ENCODE measurements at regions not wholly inside any gene's neighbourhood (a gene's known extent, or its start where the extent isn't known, plus 50 kb on each side); places are given as distances from the start of the nearest gene placed in this dataset.

- BruUV-seq (replicated peaks): no TSS peak
- no peaks in the 10 kb centered on the region for H3K4me1 ChIP-seq
- intact Hi-C loops (cut with micrococcal nuclease; ENCODE audit: unreplicated experiment): no loop called here
- H3K27me3 Mint-ChIP-seq (ENCODE audit: insufficient read depth, unreplicated experiment): no peaks in the 10 kb centered on the region
- DNase-seq: no peak
- no peak for TF ChIP-seq CTCF (IDR thresholded peaks at IDR 0.05; ENCODE audit: insufficient read depth in 1 of 2, low read depth in 1 of 2, low read length in 1 of 2, severe bottlenecking in 1 of 2, unreplicated experiment in 1 of 2)
- H3K36me3 Mint-ChIP-seq (ENCODE audit: insufficient read depth, unreplicated experiment): no peaks in the 10 kb centered on the region
- H3K4me3 ChIP-seq (ENCODE audit: low read depth, low read length): no peak overlapping the region
- H3K4me3 Mint-ChIP-seq (ENCODE audit: unreplicated experiment): no peak overlapping the region
- no peaks in the 10 kb centered on the region for H3K9me3 ChIP-seq
- no peak overlapping the region for H3K27ac Mint-ChIP-seq (ENCODE audit: unreplicated experiment)
- H3K9me3 Mint-ChIP-seq (ENCODE audit: unreplicated experiment): no peaks in the 10 kb centered on the region
- H3K4me1 Mint-ChIP-seq (ENCODE audit: low read depth, unreplicated experiment): peaks cover 10% of the 10 kb centered on the region
- no peaks in the 10 kb centered on the region for H3K36me3 ChIP-seq (ENCODE audit: control insufficient read depth, insufficient read depth, low read length)
- ChIA-PET CTCF (no interaction called here), POLR2A (interaction anchor here (0.7 kb wide), 1 partner anchor 1364 kb away, joined by 5 read pairs; no protein-coding TSS in a partner anchor)
- H3K27me3 ChIP-seq (replicated peaks; ENCODE audit: control insufficient read depth, insufficient read depth, low read length): no peaks in the 10 kb centered on the region
These were observed 87.8 kb upstream of the ARMC2 start for GRCh38 chr6:108760126-108761050.

GRCh38 chr6:108762394-108762793, 85.8 kb upstream of the ARMC2 start:
- intact Hi-C loops (cut with micrococcal nuclease; ENCODE audit: unreplicated experiment): no loop called here
- Mint-ChIP-seq H3K9me3 (ENCODE audit: unreplicated experiment) (no peaks in the 10 kb centered on the region), H3K27me3 (ENCODE audit: insufficient read depth, unreplicated experiment) (no peaks in the 10 kb centered on the region), H3K27ac (ENCODE audit: unreplicated experiment) (no peak overlapping the region), H3K36me3 (ENCODE audit: insufficient read depth, unreplicated experiment) (no peaks in the 10 kb centered on the region), H3K4me1 (ENCODE audit: low read depth, unreplicated experiment) (peaks cover 10% of the 10 kb centered on the region), H3K4me3 (ENCODE audit: unreplicated experiment) (no peak overlapping the region)
- no peak for TF ChIP-seq CTCF (IDR thresholded peaks at IDR 0.05; ENCODE audit: insufficient read depth in 1 of 2, low read depth in 1 of 2, low read length in 1 of 2, severe bottlenecking in 1 of 2, unreplicated experiment in 1 of 2)
- no peak overlapping the region for H3K4me3 ChIP-seq (ENCODE audit: low read depth, low read length)
- DNase-seq: no peak
- no peaks in the 10 kb centered on the region for H3K9me3 ChIP-seq
- no peaks in the 10 kb centered on the region for H3K36me3 ChIP-seq (ENCODE audit: control insufficient read depth, insufficient read depth, low read length)
- H3K27me3 ChIP-seq (replicated peaks; ENCODE audit: control insufficient read depth, insufficient read depth, low read length): no peaks in the 10 kb centered on the region
- no peaks in the 10 kb centered on the region for H3K4me1 ChIP-seq
- CTCF ChIA-PET: no interaction called here
- BruUV-seq (replicated peaks): no TSS peak
- POLR2A ChIA-PET: interaction anchor here (0.5 to 0.7 kb wide), 2 partner anchors 276 to 439 kb away, joined by 7 to 20 read pairs; no protein-coding TSS in a partner anchor

GRCh38 chr6:108763931-108764579, 84.2 kb upstream of the ARMC2 start:
- H3K9me3 Mint-ChIP-seq (ENCODE audit: unreplicated experiment): no peaks in the 10 kb centered on the region
- H3K36me3 ChIP-seq (ENCODE audit: control insufficient read depth, insufficient read depth, low read length): no peaks in the 10 kb centered on the region

More at GRCh38 chr6:108763931-108764579, 84.2 kb upstream of the ARMC2 start:
- intact Hi-C loops (cut with micrococcal nuclease; ENCODE audit: unreplicated experiment): no loop called here
- H3K27me3 Mint-ChIP-seq (ENCODE audit: insufficient read depth, unreplicated experiment): no peaks in the 10 kb centered on the region
- no peak for DNase-seq
- peaks cover 10% of the 10 kb centered on the region for H3K4me1 Mint-ChIP-seq (ENCODE audit: low read depth, unreplicated experiment)
- no TSS peak for BruUV-seq (replicated peaks)
- no peaks in the 10 kb centered on the region for H3K4me1 ChIP-seq
- no peak overlapping the region for H3K4me3 ChIP-seq (ENCODE audit: low read depth, low read length)
- CTCF ChIA-PET: no interaction called here
- H3K36me3 Mint-ChIP-seq (ENCODE audit: insufficient read depth, unreplicated experiment): no peaks in the 10 kb centered on the region
- no peaks in the 10 kb centered on the region for H3K27me3 ChIP-seq (replicated peaks; ENCODE audit: control insufficient read depth, insufficient read depth, low read length)
- H3K27ac Mint-ChIP-seq (ENCODE audit: unreplicated experiment): no peak overlapping the region
- no peak for TF ChIP-seq CTCF (IDR thresholded peaks at IDR 0.05; ENCODE audit: insufficient read depth in 1 of 2, low read depth in 1 of 2, low read length in 1 of 2, severe bottlenecking in 1 of 2, unreplicated experiment in 1 of 2)
- H3K9me3 ChIP-seq: no peaks in the 10 kb centered on the region
- H3K4me3 Mint-ChIP-seq (ENCODE audit: unreplicated experiment): no peak overlapping the region
- POLR2A ChIA-PET: no interaction called here

Measured in Caco-2 (cell line).